ENCODE measurements at regions not wholly inside any gene's neighbourhood (a gene's known extent, or its start where the extent isn't known, plus 50 kb on each side); places are given as distances from the start of the nearest gene placed in this dataset.

DNA sequence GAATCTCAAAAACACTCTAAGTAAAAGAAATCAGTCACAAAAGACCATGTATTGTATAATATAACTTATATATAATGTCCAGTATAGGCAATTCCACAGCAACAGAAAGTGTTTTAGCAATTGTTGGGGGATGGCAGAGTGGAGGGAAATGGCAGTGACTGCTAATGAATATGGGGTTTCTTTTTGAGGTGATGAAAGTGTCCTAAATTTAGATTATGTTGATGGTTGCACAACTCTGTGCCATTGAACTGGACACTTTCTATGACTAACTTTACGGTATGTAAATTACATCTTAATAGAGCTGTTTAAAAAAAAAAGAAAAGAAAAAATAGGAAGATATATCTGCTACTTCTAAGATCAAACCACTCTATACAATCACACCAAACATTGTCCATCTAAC lies 124.9 kb upstream of the ZNF462 start:
- TF ChIP-seq, protein P1, sequence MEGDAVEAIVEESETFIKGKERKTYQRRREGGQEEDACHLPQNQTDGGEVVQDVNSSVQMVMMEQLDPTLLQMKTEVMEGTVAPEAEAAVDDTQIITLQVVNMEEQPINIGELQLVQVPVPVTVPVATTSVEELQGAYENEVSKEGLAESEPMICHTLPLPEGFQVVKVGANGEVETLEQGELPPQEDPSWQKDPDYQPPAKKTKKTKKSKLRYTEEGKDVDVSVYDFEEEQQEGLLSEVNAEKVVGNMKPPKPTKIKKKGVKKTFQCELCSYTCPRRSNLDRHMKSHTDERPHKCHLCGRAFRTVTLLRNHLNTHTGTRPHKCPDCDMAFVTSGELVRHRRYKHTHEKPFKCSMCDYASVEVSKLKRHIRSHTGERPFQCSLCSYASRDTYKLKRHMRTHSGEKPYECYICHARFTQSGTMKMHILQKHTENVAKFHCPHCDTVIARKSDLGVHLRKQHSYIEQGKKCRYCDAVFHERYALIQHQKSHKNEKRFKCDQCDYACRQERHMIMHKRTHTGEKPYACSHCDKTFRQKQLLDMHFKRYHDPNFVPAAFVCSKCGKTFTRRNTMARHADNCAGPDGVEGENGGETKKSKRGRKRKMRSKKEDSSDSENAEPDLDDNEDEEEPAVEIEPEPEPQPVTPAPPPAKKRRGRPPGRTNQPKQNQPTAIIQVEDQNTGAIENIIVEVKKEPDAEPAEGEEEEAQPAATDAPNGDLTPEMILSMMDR (conservative IDR thresholded peaks at IDR 0.05; ENCODE audit: low read depth, low read length) = no peak
- no peak overlapping the region for H3K27ac ChIP-seq
- no peak overlapping the region for H3K4me2 ChIP-seq
- no peaks in the 10 kb centered on the region for H4K20me1 ChIP-seq (ENCODE audit: insufficient read depth)
- H3K27me3 ChIP-seq (ENCODE audit: insufficient read depth, low read depth) = no peaks in the 10 kb centered on the region
- no peaks in the 10 kb centered on the region for H3K36me3 ChIP-seq (ENCODE audit: insufficient read depth)
- no peaks in the 10 kb centered on the region for H3K79me2 ChIP-seq (ENCODE audit: insufficient read depth, low read depth)
- H3K4me1 ChIP-seq (ENCODE audit: low read depth, poor library complexity, severe bottlenecking) = no peaks in the 10 kb centered on the region
- H3K4me3 ChIP-seq (IDR thresholded peaks at IDR 0.05; ENCODE audit: insufficient read depth, low read depth, low read length) = no peak overlapping the region
- H2AFZ ChIP-seq (ENCODE audit: low read depth) = no peak overlapping the region
- no peak overlapping the region for H3K9ac ChIP-seq

DNA sequence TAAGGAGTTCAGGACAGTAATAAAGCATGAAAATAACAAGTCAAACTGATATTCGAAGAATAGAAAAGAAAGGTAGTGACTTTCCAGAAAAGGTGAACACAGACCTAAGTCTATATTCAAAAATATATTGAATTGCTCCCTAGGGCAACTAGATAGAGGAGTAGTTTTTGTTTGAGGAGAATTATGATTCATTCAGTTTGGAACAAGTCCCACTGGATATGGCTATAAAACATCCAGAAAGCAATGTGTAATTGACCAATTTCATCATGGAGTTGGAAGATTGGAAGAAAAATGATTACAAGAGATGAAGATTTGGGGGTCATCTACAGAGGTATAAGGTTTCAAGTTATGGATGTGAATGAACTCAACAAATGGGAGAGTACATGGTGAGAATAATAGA lies 117.5 kb upstream of the ZNF462 start:
- H3K4me3 ChIP-seq (IDR thresholded peaks at IDR 0.05; ENCODE audit: insufficient read depth, low read depth, low read length) = no peak overlapping the region
- H2AFZ ChIP-seq (ENCODE audit: low read depth) = no peak overlapping the region
- H3K79me2 ChIP-seq (ENCODE audit: insufficient read depth, low read depth) = no peaks in the 10 kb centered on the region
- no peaks in the 10 kb centered on the region for H3K27me3 ChIP-seq (ENCODE audit: insufficient read depth, low read depth)
- no peaks in the 10 kb centered on the region for H3K36me3 ChIP-seq (ENCODE audit: insufficient read depth)
- H3K4me2 ChIP-seq = no peak overlapping the region
- TF ChIP-seq, protein P1 (conservative IDR thresholded peaks at IDR 0.05; ENCODE audit: low read depth, low read length) = no peak
- no peaks in the 10 kb centered on the region for H4K20me1 ChIP-seq (ENCODE audit: insufficient read depth)
- no peak overlapping the region for H3K27ac ChIP-seq
- H3K9ac ChIP-seq = no peak overlapping the region
- H3K4me1 ChIP-seq (ENCODE audit: low read depth, poor library complexity, severe bottlenecking) = no peaks in the 10 kb centered on the region

DNA sequence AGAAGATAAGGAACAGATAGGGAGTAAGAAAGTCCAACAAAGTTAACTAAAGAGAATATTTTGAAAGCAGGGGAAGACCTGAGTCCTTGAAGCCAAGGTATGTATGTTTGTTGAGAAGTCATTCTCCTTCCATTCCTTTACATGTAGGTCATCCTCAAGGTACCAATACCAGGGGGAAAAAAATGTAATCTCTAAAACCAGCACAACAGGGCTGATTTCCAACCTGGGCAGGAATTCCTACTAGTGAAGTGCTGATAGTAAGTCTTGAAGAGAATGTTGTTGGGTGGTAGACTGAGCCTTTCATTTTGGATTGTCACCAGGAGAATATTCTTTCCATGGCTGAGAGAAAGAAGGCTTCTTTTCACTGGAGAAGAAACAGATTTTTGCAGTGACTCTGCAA lies 117.1 kb upstream of the ZNF462 start:
- Histone ChIP-seq H3K27ac (no peak overlapping the region), H3K36me3 (ENCODE audit: insufficient read depth) (no peaks in the 10 kb centered on the region), H3K9ac (no peak overlapping the region), H3K4me1 (ENCODE audit: low read depth, poor library complexity, severe bottlenecking) (no peaks in the 10 kb centered on the region), H3K79me2 (ENCODE audit: insufficient read depth, low read depth) (no peaks in the 10 kb centered on the region), H3K27me3 (ENCODE audit: insufficient read depth, low read depth) (no peaks in the 10 kb centered on the region), H4K20me1 (ENCODE audit: insufficient read depth) (no peaks in the 10 kb centered on the region), H2AFZ (ENCODE audit: low read depth) (no peak overlapping the region), H3K4me3 (IDR thresholded peaks at IDR 0.05; ENCODE audit: insufficient read depth, low read depth, low read length) (no peak overlapping the region), H3K4me2 (no peak overlapping the region)
- TF ChIP-seq, protein P1 (conservative IDR thresholded peaks at IDR 0.05; ENCODE audit: low read depth, low read length) = no peak

DNA sequence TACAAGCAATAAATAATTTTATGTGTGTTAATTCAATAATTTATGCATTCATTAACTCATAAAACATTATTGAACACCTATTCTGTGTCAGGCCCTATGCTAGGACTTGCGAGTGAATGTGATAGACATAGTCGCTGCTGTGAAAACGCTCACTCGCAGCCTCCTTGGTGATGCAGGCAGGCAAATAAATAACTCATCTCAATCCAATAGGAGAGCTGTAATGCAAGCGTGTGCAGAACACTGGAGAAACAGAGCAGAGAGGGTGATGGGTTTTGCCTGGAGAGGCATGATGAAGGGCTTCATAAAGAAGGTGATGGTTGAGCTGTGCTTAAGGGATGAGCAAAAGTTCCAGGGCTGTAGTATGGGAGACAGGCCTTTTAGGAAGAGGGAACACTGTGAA lies 111.3 kb upstream of the ZNF462 start:
- H2AFZ ChIP-seq (ENCODE audit: low read depth) = no peak overlapping the region

More for the DNA sequence above, 111.3 kb upstream of the ZNF462 start:
- Histone ChIP-seq H3K79me2 (ENCODE audit: insufficient read depth, low read depth) (no peaks in the 10 kb centered on the region), H3K36me3 (ENCODE audit: insufficient read depth) (no peaks in the 10 kb centered on the region), H3K4me2 (no peak overlapping the region), H3K9ac (no peak overlapping the region), H3K27ac (no peak overlapping the region), H3K27me3 (ENCODE audit: insufficient read depth, low read depth) (no peaks in the 10 kb centered on the region), H4K20me1 (ENCODE audit: insufficient read depth) (no peaks in the 10 kb centered on the region), H3K4me1 (ENCODE audit: low read depth, poor library complexity, severe bottlenecking) (peaks cover 18% of the 10 kb centered on the region), H3K4me3 (IDR thresholded peaks at IDR 0.05; ENCODE audit: insufficient read depth, low read depth, low read length) (no peak overlapping the region)
- TF ChIP-seq, protein P1 (conservative IDR thresholded peaks at IDR 0.05; ENCODE audit: low read depth, low read length) = no peak

All from KMS-11 (cell line).